GM19438 (cell line): ENCODE measurements at regions not wholly inside any gene's neighbourhood (a gene's known extent, or its start where the extent isn't known, plus 50 kb on each side); places are given as distances from the start of the nearest gene placed in this dataset.

Experiments used
- ATAC-seq: cut with Tn5 transposase; IDR thresholded peaks from one replicate; pipeline ENCODE4 v1.9.1; 2021; ENCODE audit warnings: low read depth; ENCODE audit not compliant: unreplicated experiment

DNA sequence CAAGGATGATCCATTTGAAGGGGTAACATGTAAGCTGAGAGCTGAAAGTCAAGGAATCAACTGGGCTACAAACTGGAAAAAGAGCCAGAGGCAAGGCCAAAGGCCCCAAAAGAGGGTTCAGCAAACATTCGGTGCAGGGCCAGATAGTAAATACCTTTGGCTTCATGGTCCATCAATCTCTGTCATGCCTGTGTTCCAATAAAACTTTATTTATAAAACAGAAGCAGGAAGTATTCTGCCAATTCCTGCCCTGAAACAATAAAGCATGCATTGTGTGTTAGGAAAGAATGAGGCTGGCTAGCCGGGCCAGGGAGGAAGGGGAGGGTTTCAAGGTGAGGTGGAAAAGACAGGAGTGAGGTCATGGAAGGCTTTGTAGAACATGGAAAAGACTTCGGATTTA is 107.1 kb downstream of the LBH start:
- ATAC-seq: no peak

GRCh38 chr2:30339071-30339470 is 107.7 kb downstream of the LBH start:
- ATAC-seq: no peak

DNA sequence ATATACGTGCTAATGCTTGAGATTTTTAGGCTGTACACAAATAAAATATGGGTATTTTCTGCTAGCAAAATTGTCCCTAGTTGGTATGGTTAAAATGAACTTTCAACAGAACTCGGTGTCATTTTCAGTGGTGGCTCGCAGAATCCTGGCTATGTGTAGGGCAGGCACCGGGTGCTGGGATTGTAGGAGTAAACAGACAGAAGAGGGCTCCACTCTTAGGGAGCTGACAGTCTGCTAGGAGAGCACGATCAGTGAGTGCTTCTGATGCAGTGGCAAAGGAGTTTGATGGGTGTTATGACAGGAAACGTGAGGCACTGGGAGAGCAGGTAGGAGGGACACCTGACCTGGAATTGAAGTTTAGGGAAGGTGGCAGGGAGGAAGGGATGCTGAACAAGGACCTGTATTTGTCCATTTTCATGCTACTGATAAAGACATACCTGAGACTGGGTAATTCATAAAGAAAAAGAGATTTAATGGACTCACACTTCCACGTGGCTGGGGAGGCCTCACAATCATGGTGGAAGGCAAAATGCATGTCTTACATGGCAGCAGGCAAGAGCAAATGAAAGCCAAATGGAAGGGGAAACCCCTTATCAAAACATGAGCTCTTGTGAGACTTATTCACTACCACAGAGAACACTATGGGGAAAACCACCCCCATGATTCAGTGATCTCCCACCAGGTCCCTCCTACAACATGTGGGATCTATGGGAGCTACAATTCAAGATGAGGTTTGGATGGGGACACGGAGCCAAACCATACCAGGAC is 105.4 kb upstream of the LCLAT1 start:
- ATAC-seq: no peak

DNA sequence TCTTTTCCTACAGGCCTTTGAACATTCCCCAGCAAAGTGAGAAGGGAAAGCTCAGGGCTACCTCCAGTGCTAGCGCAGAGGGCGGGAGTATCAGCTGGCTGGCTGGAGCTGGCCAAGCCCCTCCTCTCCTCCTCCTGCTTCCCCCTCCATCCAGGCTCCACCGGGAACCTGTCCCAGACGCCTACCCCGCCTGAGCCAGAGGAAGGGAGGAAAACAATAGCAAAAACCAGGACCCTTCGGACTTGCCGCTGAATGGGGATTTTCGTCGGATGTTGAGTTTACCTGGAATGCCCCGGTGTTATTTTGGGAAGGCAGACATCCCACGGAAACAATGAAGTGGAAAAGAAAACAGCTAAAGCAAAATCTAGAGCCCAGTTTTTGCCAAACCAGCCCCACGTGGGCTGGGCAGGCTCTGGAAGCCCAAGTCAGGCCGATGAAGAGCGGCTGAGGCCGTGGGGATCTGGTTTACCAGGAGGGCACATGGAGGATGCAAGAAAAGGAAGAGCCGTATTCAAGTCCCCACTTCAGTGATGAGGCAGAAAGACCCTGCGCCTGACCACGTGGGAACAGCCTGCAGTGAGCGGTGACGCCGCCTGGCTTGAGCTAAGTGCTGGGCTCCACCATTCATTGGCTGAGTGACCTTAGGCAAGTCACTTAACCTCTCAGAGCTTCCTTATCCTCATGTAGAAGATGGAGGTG is 100.4 kb upstream of the LCLAT1 start:
- ATAC-seq: no peak

- no peak for ATAC-seq
These were observed 98.2 kb upstream of the LCLAT1 start for GRCh38 chr2:30348825-30349224.

GRCh38 chr2:30349691-30350090 is 97.4 kb upstream of the LCLAT1 start:
- ATAC-seq: no peak

DNA sequence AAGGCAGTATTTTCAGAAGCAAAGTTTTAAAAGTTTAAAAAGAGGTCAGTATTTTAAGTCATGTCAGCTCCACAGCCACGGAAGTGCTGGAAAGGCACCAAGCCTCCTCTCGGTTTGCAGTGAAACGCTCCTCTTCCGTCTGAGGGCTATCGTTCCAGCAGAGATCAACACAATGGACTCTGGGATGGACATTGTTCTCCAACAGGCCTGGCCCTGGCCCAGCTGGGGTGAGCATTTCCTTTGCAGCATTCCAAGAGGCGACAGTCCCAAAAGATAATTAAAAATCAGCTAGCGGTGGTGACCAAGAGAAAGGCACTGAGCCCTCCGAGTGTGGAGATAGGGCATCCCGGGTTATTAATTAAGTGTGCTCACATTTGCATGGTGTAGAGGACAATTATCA is 95.9 kb upstream of the LCLAT1 start:
- ATAC-seq: no peak

DNA sequence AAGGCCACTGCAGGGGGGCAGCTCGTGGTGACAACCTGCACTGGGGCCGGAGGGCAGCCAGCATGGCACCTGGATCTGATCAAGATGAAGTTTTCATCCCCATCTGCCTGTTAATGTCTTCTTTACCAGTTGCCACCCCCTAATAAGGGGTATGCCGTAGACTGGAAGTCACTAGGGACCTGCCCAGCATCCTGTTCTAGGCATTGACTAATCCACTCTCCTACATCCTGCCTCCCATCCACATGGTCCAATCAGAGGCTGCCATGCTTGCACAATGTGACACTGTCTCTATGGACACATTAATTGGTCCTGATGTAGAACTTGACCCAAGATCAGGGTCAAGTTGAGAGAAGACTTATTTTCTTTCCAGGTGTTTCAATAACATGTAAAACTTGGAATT is 95.1 kb upstream of the LCLAT1 start:
- ATAC-seq: no peak

DNA sequence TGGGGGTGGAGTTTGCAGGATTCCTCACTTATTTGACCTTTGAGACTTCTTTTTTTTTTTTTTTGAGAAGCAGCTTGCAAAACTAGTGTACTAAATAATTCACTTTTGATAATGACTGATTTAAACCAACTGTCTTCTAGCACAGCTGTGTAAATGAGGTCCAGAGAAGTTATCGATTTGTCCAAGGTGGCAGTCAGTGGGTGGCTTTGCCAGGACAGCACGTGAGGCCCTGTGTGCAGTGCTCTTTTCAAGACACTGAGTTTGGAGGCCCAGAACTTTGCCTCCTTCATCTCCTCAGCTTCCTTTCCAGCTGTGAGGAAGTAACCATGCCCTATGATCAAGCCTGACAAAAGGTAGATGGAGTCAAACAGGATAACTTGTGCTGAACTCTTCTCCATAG is 92.9 kb upstream of the LCLAT1 start:
- ATAC-seq: no peak

- no peak for ATAC-seq
These were observed 92.4 kb upstream of the LCLAT1 start for GRCh38 chr2:30354621-30355020.

- ATAC-seq: no peak
These were observed 91.7 kb upstream of the LCLAT1 start for GRCh38 chr2:30355306-30355705.

DNA sequence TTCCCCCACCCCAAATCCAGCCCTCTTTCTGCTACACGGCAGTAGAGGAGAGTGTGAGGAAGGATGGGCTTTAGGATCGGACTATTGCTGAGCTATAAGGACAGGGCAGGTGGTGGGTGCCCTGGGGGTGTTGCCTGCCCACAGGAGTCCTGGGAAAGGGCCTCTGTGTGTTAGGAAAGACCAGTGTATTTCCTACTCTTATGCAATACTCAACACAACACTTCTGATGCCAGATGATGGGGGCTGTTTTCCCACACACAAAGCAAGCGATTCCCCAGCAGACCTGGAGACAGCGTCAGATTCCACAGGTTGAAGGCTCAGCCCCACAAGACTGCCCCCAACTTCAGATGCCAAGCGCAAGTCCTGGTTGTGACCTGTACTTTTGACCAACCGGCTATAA is 91.0 kb upstream of the LCLAT1 start:
- ATAC-seq: no peak

- ATAC-seq: no peak
These were observed 90.3 kb upstream of the LCLAT1 start for GRCh38 chr2:30356776-30357175.

DNA sequence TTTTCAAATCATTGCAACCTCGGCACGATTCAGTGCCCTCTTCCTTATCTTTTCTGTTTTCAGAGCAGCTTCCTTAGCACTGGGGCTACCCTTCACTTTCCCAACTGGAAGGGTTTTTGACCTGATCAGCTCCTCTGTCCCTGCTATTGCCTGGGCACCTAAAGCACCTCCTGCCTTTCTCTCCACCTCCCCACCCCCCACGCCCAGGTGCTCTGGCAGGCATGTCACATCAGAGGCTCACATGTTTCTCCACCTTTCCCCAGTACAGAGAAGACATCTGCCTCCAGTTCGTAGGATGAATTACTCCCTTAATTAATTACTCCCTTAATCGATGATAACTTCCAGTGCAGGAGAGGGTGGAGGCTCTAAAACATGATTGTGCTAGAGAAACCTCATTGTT is 88.7 kb upstream of the LCLAT1 start:
- no peak for ATAC-seq

DNA sequence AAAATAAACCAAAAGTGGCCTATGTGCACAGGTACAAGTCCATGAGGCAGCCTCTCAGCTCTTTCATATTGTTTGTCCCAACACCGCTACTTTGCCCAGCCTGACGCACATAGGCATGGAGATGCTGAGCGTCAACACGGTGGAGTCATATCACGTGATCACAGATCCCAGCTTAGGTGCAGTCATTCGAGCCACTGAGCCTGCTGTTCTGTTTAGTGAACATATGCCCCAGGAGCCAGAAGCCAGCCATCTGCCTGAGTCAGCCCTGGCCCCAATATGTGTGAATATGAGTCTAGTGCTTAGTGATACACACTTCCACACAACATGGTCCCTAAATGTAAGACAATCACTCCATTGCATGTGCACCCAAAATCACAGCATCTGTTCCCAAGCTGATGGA is 88.2 kb upstream of the LCLAT1 start:
- ATAC-seq: no peak

DNA sequence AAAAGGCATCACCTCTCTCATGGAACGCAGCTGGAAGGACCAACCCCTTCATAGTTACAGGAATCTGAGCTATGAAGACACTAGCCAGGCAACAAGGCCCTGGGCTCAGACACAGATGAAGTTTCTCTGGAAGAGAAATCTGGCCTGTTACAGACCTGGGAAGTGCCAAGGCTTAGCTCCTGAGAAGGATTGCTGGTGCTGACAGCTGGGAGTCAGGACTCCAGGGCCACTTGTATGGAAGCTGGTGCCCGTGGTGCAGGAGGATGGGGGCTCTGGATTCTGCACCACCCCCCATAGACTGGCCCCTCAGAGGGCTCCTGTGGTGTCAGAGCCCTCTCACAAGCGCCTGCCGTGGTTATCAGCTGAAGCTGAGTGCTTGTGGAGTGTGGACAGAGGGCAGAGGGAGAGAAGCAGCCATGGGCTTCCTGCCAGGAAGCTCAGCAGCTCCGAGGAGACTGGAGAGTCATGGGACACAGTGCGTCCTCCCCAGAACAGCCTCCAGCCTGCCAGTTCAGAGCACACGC is 87.3 kb upstream of the LCLAT1 start:
- ATAC-seq: no peak

DNA sequence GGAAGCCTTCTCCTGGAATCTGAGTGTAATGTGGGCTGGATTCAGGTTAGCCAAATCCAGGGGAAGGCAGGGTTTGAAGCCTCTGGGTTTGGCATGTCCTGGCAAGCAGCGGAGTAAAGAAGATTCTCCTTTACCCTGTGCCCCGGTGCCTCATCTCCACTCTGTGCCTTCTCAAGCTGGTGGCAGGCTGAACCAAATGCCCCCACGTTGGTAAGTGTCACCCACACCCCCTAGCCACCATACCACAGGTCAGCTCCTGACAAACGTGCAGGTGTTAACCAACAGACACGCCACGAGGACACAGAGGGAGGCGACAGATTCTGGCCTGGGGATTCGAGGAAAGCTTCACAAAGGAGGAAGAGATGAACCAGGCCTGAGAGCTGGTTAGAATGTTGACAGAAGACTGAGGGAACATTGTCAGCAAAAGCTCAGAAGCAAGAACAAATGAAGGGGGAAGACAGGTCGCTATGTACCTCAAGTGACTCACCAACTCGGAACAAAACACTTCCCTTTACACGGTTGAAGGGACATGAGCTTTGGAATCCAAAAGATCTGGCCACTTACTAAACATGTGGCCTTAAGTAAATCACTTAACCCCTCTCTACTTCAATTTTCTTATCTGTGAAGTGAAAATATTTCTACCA is 85.2 kb upstream of the LCLAT1 start:
- ATAC-seq: no peak

GRCh38 chr2:30362468-30363081 is 84.5 kb upstream of the LCLAT1 start:
- no peak for ATAC-seq

GRCh38 chr2:30363406-30363805 is 83.6 kb upstream of the LCLAT1 start:
- no peak for ATAC-seq

DNA sequence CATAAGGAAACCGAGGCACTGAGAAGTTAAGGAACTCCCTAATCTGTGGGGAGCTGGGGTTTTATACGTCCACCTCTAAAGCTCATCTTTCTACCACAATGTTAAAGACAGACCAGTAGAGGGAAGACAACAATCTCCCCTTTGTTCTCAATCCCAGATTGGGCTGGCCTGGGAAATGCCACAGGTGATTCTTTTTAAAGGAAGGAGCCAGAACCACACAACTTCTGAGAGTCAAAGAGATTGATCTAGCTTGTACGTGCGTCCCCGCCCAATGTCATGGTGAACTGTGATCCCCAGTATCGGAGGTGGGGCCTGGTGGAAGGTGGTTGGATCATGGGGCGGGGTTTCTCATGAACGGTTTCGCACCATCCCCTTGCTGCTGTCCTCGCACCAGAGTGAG is 81.8 kb upstream of the LCLAT1 start:
- no peak for ATAC-seq

- no peak for ATAC-seq
These were observed 80.8 kb upstream of the LCLAT1 start for GRCh38 chr2:30366199-30366691.
